ENCODE measurements at regions not wholly inside any gene's neighbourhood (a gene's known extent, or its start where the extent isn't known, plus 50 kb on each side); places are given as distances from the start of the nearest gene placed in this dataset.

DNA sequence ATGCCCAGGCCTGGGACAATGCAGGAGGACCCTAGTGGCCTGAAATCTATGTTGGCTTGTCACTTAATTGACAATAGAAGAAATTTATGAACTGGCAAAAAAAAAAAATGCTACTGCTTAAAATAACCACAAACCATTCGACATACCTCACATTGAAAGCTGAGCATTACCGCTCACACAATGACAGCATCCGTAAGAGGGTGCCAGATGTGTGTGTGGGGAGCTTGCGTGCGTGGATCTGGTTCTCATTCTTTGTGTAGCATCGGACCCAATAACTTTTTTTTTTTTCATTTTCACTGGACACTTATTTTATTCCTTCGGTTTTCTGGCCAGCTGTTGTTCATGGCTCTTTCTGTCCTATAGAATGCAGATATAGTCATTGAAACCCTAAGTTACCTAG is 216.7 kb downstream of the VRK1 start:
- TF ChIP-seq, protein P1, sequence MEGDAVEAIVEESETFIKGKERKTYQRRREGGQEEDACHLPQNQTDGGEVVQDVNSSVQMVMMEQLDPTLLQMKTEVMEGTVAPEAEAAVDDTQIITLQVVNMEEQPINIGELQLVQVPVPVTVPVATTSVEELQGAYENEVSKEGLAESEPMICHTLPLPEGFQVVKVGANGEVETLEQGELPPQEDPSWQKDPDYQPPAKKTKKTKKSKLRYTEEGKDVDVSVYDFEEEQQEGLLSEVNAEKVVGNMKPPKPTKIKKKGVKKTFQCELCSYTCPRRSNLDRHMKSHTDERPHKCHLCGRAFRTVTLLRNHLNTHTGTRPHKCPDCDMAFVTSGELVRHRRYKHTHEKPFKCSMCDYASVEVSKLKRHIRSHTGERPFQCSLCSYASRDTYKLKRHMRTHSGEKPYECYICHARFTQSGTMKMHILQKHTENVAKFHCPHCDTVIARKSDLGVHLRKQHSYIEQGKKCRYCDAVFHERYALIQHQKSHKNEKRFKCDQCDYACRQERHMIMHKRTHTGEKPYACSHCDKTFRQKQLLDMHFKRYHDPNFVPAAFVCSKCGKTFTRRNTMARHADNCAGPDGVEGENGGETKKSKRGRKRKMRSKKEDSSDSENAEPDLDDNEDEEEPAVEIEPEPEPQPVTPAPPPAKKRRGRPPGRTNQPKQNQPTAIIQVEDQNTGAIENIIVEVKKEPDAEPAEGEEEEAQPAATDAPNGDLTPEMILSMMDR (IDR thresholded peaks at IDR 0.05), result no peak
- no peak for TF ChIP-seq ZFX (IDR thresholded peaks at IDR 0.05; ENCODE audit: borderline replicate concordance)
- no peak overlapping the region for H3K27ac ChIP-seq

DNA sequence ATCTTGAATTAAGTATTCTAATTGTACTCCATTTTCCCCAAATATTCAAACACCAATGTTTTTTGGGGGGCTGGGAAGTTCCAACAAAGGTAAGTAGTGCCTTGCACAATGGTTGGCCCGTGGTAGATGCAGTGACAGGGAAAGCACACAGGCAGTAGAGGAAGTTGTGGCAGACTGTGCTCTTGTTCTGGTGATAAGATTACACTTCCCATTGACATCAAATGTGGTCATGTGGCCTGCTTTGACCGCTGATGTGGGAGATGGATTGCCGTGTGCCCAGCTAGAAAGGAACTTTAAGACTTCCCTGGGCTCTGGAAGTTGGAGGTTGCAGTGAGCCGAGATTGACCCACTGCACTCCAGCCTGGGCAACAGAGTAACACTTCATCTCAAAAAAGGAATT is 223.8 kb downstream of the VRK1 start:
- no peak overlapping the region for H3K27ac ChIP-seq
- no peak for TF ChIP-seq ZFX (IDR thresholded peaks at IDR 0.05; ENCODE audit: borderline replicate concordance)
- TF ChIP-seq, protein P1 (IDR thresholded peaks at IDR 0.05), result no peak

DNA sequence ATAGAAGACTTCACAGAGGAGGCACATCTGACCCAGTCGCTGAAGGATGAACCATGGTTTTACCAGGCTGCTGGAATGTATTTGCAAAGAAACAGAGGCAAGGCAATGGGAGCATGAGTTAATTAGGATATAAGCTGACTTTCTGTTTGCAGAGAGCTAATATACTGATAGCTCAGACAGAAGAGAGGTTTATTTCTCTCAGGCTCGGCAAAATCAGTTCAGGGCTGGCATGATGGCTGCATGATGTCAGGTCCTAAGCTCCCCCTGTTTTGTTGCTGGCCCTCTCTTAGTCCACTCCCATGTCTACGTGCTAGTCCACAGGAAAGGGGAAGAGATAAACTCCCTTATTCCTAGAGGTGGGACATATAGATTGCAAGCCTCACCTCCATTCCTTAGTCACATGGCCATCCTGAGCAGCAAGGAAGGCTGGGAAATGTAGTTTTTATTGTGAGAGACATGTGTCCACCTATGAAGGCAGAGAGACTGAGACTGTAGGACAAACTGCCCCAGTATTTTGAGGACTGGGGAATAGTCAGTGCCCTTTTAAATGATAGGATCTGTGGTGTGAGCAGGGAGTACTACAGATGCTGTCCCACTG is 224.5 kb downstream of the VRK1 start:
- no peak overlapping the region for H3K27ac ChIP-seq
- TF ChIP-seq, protein P1 (IDR thresholded peaks at IDR 0.05), result no peak
- no peak for TF ChIP-seq ZFX (IDR thresholded peaks at IDR 0.05; ENCODE audit: borderline replicate concordance)

DNA sequence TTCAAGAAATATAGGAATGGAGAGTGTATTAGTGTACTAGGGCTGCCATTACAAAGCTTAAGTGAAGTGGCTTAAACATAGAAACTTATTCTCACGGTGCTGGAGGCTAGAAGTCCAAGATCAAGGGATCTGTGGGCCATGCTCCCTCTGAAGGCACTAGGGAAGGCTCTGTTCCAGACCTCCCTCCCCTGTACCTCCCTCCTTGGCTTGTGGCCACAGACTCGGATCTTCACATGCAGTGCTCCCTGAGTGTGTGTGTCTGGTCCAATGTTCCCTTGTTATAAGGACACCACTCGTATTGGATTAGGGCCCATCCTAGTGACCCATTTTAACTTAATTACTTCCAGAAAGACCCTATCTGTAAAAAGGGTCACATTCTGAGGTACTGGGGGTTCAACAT is 225.6 kb downstream of the VRK1 start:
- no peak for TF ChIP-seq ZFX (IDR thresholded peaks at IDR 0.05; ENCODE audit: borderline replicate concordance)
- TF ChIP-seq, protein P1 (IDR thresholded peaks at IDR 0.05), result no peak
- no peak overlapping the region for H3K27ac ChIP-seq

DNA sequence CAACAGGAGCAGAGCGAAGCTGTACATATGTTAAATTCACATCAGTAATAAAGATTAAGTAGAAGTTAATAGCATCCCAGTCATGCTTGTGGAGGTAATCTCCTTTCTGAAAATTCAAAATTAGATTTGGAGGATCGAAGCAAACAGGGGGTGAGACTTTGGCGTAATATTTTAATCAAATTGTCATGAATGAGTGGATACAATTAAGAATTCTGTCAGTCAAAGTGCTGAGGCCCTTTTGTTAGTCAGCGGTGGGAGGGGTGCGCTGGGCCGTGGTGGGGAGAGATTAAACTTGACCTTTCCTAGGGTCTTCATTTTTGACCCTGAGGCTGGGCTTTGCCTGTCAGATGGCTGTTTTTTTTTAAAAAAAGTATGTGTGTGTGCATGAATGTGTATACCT is 226.7 kb downstream of the VRK1 start:
- H3K27ac ChIP-seq, result no peak overlapping the region
- TF ChIP-seq, protein P1 (IDR thresholded peaks at IDR 0.05), result no peak

DNA sequence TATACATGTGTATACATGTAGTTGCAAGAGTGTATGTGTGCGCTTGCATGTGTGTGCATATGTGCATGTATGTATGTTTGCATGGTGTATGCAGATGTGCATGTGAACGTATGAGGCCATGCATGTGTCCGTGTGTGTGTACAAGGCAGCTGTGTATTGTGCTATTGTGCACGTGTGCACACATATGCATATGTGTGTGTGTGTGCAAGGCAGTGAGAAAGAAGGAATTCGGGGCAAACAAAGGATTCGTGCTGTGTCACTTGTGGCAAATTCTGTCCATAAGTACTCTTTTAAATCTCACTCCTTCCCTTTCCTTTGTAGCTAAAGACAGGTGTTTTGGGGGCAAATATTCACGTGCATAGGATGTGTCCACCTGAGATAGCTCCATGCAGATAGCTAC is 227.1 kb downstream of the VRK1 start:
- H3K27ac ChIP-seq, result no peak overlapping the region
- TF ChIP-seq, protein P1 (IDR thresholded peaks at IDR 0.05), result no peak
- TF ChIP-seq ZFX (IDR thresholded peaks at IDR 0.05; ENCODE audit: borderline replicate concordance), result no peak

DNA sequence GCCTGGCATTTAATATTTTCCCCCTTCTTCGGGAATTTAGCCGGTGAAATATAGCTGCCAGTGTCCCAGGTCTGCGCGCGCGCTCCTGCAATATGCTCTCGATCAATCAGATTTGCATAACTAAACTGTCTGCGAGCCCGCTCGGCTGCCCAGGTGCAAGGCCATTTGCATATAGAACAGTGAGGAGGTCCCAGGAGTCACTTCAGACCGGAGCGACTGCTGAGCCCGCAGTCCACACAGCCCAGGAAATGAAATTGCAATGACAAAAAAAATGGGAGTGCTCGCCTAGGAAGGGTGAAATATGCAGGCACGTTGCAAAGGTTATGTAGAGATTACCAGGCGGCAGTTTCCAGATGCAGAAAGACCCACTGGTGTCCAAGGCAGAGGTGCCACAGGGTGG is 228.5 kb downstream of the VRK1 start:
- TF ChIP-seq, protein P1 (IDR thresholded peaks at IDR 0.05), result no peak
- no peak for TF ChIP-seq ZFX (IDR thresholded peaks at IDR 0.05; ENCODE audit: borderline replicate concordance)
- H3K27ac ChIP-seq, result no peak overlapping the region
